ENCODE measurements at regions not wholly inside any gene's neighbourhood (a gene's known extent, or its start where the extent isn't known, plus 50 kb on each side); places are given as distances from the start of the nearest gene placed in this dataset.

DNA sequence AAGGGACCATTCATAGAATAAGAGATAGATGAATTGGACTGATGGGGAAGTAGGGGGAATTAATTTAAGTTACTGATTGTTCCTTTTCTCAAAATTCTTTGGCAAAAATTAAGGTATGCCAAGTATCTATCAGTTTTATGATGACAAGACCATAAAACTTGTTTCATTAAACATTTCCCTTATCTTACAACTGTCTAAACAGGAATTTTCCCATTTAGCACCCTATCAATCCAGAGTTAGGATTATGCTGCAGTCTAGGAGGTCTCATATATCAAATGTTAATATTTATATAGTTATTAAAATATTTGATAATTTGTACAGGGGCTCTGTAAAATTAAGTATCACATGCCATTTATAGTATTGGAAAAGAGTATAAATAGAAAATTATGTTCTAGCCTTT is 51.5 kb upstream of the ARID1B start:
- Mint-ChIP-seq H3K4me1 (peaks cover 19 to 37% (median 26%) of the 10 kb centered on the region in 3 donors), H3K4me3 (no peak overlapping the region), H3K27ac (no peak overlapping the region), H3K27me3 (no peaks in the 10 kb centered on the region), H3K9me3 (peaks cover 0 to 2% (median 0%) of the 10 kb centered on the region in 7 donors), H3K36me3 (no peaks in the 10 kb centered on the region)
- ATAC-seq (ENCODE audit: low read depth in 2 of 2) (no peak), DNase-seq (no peak)

- peaks cover 25 to 34% (median 34%) of the 10 kb centered on the region in 3 donors for H3K4me1 Mint-ChIP-seq
- peak overlapping the region; percentile 49 to 91 (median 87) for H3K4me3 Mint-ChIP-seq
- no peaks in the 10 kb centered on the region for H3K27me3 Mint-ChIP-seq
- H3K27ac Mint-ChIP-seq, result peak overlapping the region; percentile 67 to 96 (median 88)
- DNase-seq (peak; percentile 11), ATAC-seq (ENCODE audit: low read depth in 2 of 2) (peak; percentile 7 to 9)
- peaks cover 0 to 2% (median 0%) of the 10 kb centered on the region in 7 donors for H3K9me3 Mint-ChIP-seq
- no peaks in the 10 kb centered on the region for H3K36me3 Mint-ChIP-seq
Observed at GRCh38 chr6:156720691-156721685, 56.2 kb upstream of the ARID1B start.

- ATAC-seq (ENCODE audit: low read depth in 2 of 2) (peak; percentile 87 to 91), DNase-seq (peak; percentile 70)
- peaks cover 0 to 2% (median 0%) of the 10 kb centered on the region in 7 donors for H3K9me3 Mint-ChIP-seq
- H3K4me1 Mint-ChIP-seq, result peaks cover 29 to 34% (median 34%) of the 10 kb centered on the region in 3 donors
- H3K27me3 Mint-ChIP-seq, result no peaks in the 10 kb centered on the region
- peak overlapping the region; percentile 90 to 97 (median 96) for H3K27ac Mint-ChIP-seq
- no peaks in the 10 kb centered on the region for H3K36me3 Mint-ChIP-seq
- peak overlapping the region; percentile 49 to 92 (median 88) for H3K4me3 Mint-ChIP-seq
Observed at GRCh38 chr6:156719720-156720563, 57.2 kb upstream of the ARID1B start.

DNA sequence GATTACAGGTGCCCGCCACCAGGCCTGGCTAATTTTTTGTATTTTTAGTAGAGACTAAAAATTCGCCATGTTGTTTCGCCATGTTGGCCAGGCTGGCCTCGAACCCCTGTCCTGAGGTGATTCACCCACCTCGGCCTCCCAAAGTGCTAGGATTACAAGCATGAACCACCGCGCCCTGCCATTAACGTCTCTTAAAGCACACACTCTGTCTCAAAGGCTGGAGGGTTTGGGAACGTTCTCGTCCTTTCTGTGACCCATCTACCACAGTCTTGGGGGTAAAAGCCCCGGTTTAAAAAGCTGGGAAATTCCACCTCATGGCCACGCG is 57.8 kb upstream of the ARID1B start:
- DNase-seq (no peak), ATAC-seq (ENCODE audit: low read depth in 2 of 2) (no peak)
- peak overlapping the region; percentile 49 to 92 (median 88) for H3K4me3 Mint-ChIP-seq
- no peaks in the 10 kb centered on the region for H3K36me3 Mint-ChIP-seq
- H3K27me3 Mint-ChIP-seq, result no peaks in the 10 kb centered on the region
- H3K27ac Mint-ChIP-seq, result peak overlapping the region; percentile 90 to 97 (median 96)
- peaks cover 29 to 34% (median 34%) of the 10 kb centered on the region in 3 donors for H3K4me1 Mint-ChIP-seq
- H3K9me3 Mint-ChIP-seq, result peaks cover 0 to 2% (median 0%) of the 10 kb centered on the region in 7 donors

- H3K36me3 Mint-ChIP-seq, result no peaks in the 10 kb centered on the region
- H3K4me1 Mint-ChIP-seq, result peaks cover 30 to 33% (median 32%) of the 10 kb centered on the region in 3 donors
- no peaks in the 10 kb centered on the region for H3K27me3 Mint-ChIP-seq
- ATAC-seq (ENCODE audit: low read depth in 2 of 2), result no peak
- peaks cover 0 to 2% (median 0%) of the 10 kb centered on the region in 7 donors for H3K9me3 Mint-ChIP-seq
- peak overlapping the region in 4 of 6 donors; percentile 95 to 97 (median 96) for H3K27ac Mint-ChIP-seq
- no peak for DNase-seq
- peak overlapping the region in 7 of 8 donors; percentile 12 to 92 (median 87) for H3K4me3 Mint-ChIP-seq
Observed at GRCh38 chr6:156718647-156719394, 58.4 kb upstream of the ARID1B start.

- Mint-ChIP-seq H3K36me3 (no peaks in the 10 kb centered on the region), H3K4me3 (peak overlapping the region in 2 of 8 donors; percentile 35 to 45), H3K9me3 (no peaks in the 10 kb centered on the region), H3K4me1 (peaks cover 28 to 34% (median 31%) of the 10 kb centered on the region in 3 donors), H3K27me3 (no peaks in the 10 kb centered on the region), H3K27ac (peak overlapping the region in 2 of 6 donors; percentile 14 to 22)
- ATAC-seq (ENCODE audit: low read depth in 2 of 2) (no peak), DNase-seq (no peak)
Observed at GRCh38 chr6:156717542-156717941, 59.6 kb upstream of the ARID1B start.

GRCh38 chr6:156715839-156716238 is 61.3 kb upstream of the ARID1B start:
- Mint-ChIP-seq H3K4me3 (peak overlapping the region in 1 of 8 donors; percentile 7), H3K27me3 (no peaks in the 10 kb centered on the region), H3K36me3 (no peaks in the 10 kb centered on the region), H3K4me1 (peaks cover 24 to 34% (median 30%) of the 10 kb centered on the region in 3 donors), H3K9me3 (no peaks in the 10 kb centered on the region), H3K27ac (no peak overlapping the region)
- no peak for DNase-seq
- ATAC-seq (ENCODE audit: low read depth in 2 of 2), result no peak

- Mint-ChIP-seq H3K4me3 (no peak overlapping the region), H3K27ac (peak overlapping the region in 1 of 6 donors; percentile 59), H3K4me1 (peaks cover 13 to 18% (median 16%) of the 10 kb centered on the region in 3 donors), H3K36me3 (no peaks in the 10 kb centered on the region), H3K27me3 (no peaks in the 10 kb centered on the region), H3K9me3 (no peaks in the 10 kb centered on the region)
- DNase-seq (no peak), ATAC-seq (ENCODE audit: low read depth in 2 of 2) (no peak)
Observed at GRCh38 chr6:156713548-156713947, 63.6 kb upstream of the ARID1B start.

DNA sequence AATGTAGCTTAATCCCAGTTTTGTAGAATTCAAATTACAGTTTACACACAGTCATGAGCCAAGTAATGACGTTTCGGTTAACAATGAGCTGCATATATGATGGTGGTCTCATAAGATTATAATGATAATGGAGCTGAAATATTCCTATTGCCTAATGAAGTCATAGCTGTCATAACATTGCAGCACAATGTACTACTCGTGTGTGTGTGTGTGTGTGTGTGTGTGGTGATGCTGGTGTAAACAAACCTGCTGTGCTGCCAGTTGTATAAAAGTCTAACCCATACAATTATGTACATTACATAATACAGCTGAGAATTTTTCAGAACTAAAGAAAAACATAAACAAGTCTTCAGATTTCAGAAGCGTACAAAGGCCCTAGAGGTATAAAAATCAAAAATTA is 66.7 kb upstream of the ARID1B start:
- no peak overlapping the region for H3K4me3 Mint-ChIP-seq
- peaks cover 21 to 29% (median 26%) of the 10 kb centered on the region in 3 donors for H3K4me1 Mint-ChIP-seq

GRCh38 chr6:156707818-156708217 is 69.4 kb upstream of the ARID1B start:
- H3K27ac Mint-ChIP-seq, result peak overlapping the region in 1 of 6 donors; percentile 66
- H3K27me3 Mint-ChIP-seq, result no peaks in the 10 kb centered on the region
- ATAC-seq (ENCODE audit: low read depth in 2 of 2) (no peak), DNase-seq (no peak)
- H3K36me3 Mint-ChIP-seq, result no peaks in the 10 kb centered on the region
- peaks cover 0 to 2% (median 0%) of the 10 kb centered on the region in 7 donors for H3K9me3 Mint-ChIP-seq
- peaks cover 23 to 32% (median 26%) of the 10 kb centered on the region in 3 donors for H3K4me1 Mint-ChIP-seq
- peak overlapping the region in 1 of 8 donors; percentile 61 for H3K4me3 Mint-ChIP-seq

More for the DNA sequence above, 66.7 kb upstream of the ARID1B start:
- DNase-seq (no peak), ATAC-seq (ENCODE audit: low read depth in 2 of 2) (no peak)
- Mint-ChIP-seq H3K36me3 (no peaks in the 10 kb centered on the region), H3K27ac (no peak overlapping the region), H3K27me3 (no peaks in the 10 kb centered on the region), H3K9me3 (peaks cover 0 to 2% (median 0%) of the 10 kb centered on the region in 7 donors)

GRCh38 chr6:156703719-156704118 is 73.5 kb upstream of the ARID1B start:
- H3K4me1 Mint-ChIP-seq, result peaks cover 38 to 59% (median 50%) of the 10 kb centered on the region in 3 donors
- ATAC-seq (ENCODE audit: low read depth in 2 of 2), result no peak
- no peak overlapping the region for H3K4me3 Mint-ChIP-seq
- DNase-seq, result no peak
- H3K9me3 Mint-ChIP-seq, result peaks cover 0 to 2% (median 0%) of the 10 kb centered on the region in 7 donors
- H3K27me3 Mint-ChIP-seq, result no peaks in the 10 kb centered on the region
- H3K36me3 Mint-ChIP-seq, result no peaks in the 10 kb centered on the region
- H3K27ac Mint-ChIP-seq, result peak overlapping the region in 3 of 6 donors; percentile 24 to 37 (median 29)

GRCh38 chr6:156701966-156702365 is 75.2 kb upstream of the ARID1B start:
- H3K4me3 Mint-ChIP-seq, result peak overlapping the region in 3 of 8 donors; percentile 26 to 40 (median 26)
- ATAC-seq (ENCODE audit: low read depth in 2 of 2) (no peak), DNase-seq (no peak)
- peaks cover 0 to 2% (median 0%) of the 10 kb centered on the region in 7 donors for H3K9me3 Mint-ChIP-seq
- peaks cover 50 to 72% (median 63%) of the 10 kb centered on the region in 3 donors for H3K4me1 Mint-ChIP-seq
- H3K36me3 Mint-ChIP-seq, result no peaks in the 10 kb centered on the region
- no peaks in the 10 kb centered on the region for H3K27me3 Mint-ChIP-seq
- peak overlapping the region in 3 of 6 donors; percentile 9 to 80 (median 73) for H3K27ac Mint-ChIP-seq

Measured in naive B cell (primary cell).